Body of pancreas (tissue), 4 donors: ENCODE measurements at regions not wholly inside any gene's neighbourhood (a gene's known extent, or its start where the extent isn't known, plus 50 kb on each side); places are given as distances from the start of the nearest gene placed in this dataset.

ENCODE experiments used
- ATAC-seq: fragments of 150-250 bp; one replicate; pipeline ENCODE4 v1.9.1; 2016
- DNase-seq, 4 donors: peaks; one replicate each; pipeline ENCODE4 v3.0.0-alpha.2; 2019
- H3K27ac ChIP-seq, 4 donors: fragments of 200-600 bp; sonication (generic); 1 replicate in 3 of 4; 2 replicates in 1 of 4; pipeline versions ENCODE4 v1.5.1 to v1.6.1; 2016 to 2019; ENCODE audit warnings: mild to moderate bottlenecking in 1 of 4, mixed read lengths in 1 of 4, moderate library complexity in 1 of 4
- H3K27me3 ChIP-seq, 2 donors: fragments of 200-600 bp; sonication (generic); one replicate each; pipeline ENCODE4 v1.6.0; 2016; ENCODE audit warnings: mild to moderate bottlenecking in 1 of 2
- H3K36me3 ChIP-seq, 2 donors: fragments of 200-600 bp; sonication (generic); replicated peaks in 1 of 2; 2 replicates each; pipeline ENCODE4 v1.5.1; 2016; ENCODE audit warnings: low read depth in 2 of 2; ENCODE audit not compliant: insufficient read depth in 1 of 2
- H3K4me1 ChIP-seq: fragments of 200-600 bp; sonication (generic); one replicate; pipeline ENCODE4 v1.6.0; 2016
- H3K4me3 ChIP-seq, 2 donors: fragments of 200-600 bp; sonication (generic); 1 replicate in 1 of 2; 2 replicates in 1 of 2; pipeline ENCODE4 v1.5.1; 2016 to 2019
- H3K9me3 ChIP-seq, 3 donors: fragments of 200-600 bp; sonication (generic); 1 replicate in 2 of 3; 2 replicates in 1 of 3; pipeline ENCODE4 v1.5.1; 2016
- POLR2A ChIP-seq, 3 donors: fragments of 450-650 bp; IDR thresholded peaks; one replicate each; pipeline ENCODE4 v1.6.1; 2016; ENCODE audit warnings: antibody characterized with exemption in 3 of 3, mild to moderate bottlenecking in 2 of 3
- WGBS, 2 donors: methylation state at CpG; one replicate each; pipeline ENCODE4 v1.1.5; 2017; 5-methylcytosine and 5-hydroxymethylcytosine counted together
- intact Hi-C: fragments of 100-400 bp; cut with DNase I; formaldehyde crosslinking; loops from one replicate; pipeline ENCODE4 v1.15.1; 2023
- TF ChIP-seq, protein P1 (sequence below), 7 experiments: fragments of 450-650 bp in 4 of 7; fragments of 200-600 bp in 3 of 7; sonication (generic) in 3 of 7; IDR thresholded peaks; one replicate each; pipeline ENCODE4 v1.5.1; 2016 to 2019; ENCODE audit warnings: antibody characterized with exemption in 7 of 7

DNA sequence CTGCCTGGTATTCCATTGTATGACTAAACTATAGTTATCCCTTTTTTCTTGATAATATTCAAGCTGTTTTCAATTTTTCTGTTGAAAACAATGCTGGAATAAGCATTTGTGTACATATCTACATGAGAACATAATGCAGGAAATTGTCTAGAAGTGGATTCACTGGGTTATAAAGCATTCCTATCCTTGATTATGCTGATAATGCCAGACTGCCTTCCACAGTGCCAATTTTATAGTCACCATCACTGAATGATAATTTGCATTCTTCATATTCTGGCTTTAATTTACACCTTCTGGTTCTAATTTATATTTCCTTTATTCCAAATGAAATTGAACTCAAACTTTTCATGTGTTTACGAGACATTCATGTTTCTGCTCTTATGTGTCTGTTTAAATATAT is 651.0 kb upstream of the PLXNA2 start:
- 81 to 88% methylated on average over 1 of the region's 1 CpG for WGBS, 2 donors
- Histone ChIP-seq H3K27me3 (no peaks in the 10 kb centered on the region), H3K27ac (no peak overlapping the region), H3K36me3 (no peaks in the 10 kb centered on the region), H3K9me3 (no peaks in the 10 kb centered on the region), H3K4me1 (no peaks in the 10 kb centered on the region), H3K4me3 (no peak overlapping the region)
- no peak for ATAC-seq
- TF ChIP-seq, protein P1, sequence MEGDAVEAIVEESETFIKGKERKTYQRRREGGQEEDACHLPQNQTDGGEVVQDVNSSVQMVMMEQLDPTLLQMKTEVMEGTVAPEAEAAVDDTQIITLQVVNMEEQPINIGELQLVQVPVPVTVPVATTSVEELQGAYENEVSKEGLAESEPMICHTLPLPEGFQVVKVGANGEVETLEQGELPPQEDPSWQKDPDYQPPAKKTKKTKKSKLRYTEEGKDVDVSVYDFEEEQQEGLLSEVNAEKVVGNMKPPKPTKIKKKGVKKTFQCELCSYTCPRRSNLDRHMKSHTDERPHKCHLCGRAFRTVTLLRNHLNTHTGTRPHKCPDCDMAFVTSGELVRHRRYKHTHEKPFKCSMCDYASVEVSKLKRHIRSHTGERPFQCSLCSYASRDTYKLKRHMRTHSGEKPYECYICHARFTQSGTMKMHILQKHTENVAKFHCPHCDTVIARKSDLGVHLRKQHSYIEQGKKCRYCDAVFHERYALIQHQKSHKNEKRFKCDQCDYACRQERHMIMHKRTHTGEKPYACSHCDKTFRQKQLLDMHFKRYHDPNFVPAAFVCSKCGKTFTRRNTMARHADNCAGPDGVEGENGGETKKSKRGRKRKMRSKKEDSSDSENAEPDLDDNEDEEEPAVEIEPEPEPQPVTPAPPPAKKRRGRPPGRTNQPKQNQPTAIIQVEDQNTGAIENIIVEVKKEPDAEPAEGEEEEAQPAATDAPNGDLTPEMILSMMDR (IDR thresholded peaks at IDR 0.05), result no peak
- TF ChIP-seq POLR2A (IDR thresholded peaks at IDR 0.05), result no peak
- no peak for DNase-seq
- intact Hi-C loops, result no loop called here

DNA sequence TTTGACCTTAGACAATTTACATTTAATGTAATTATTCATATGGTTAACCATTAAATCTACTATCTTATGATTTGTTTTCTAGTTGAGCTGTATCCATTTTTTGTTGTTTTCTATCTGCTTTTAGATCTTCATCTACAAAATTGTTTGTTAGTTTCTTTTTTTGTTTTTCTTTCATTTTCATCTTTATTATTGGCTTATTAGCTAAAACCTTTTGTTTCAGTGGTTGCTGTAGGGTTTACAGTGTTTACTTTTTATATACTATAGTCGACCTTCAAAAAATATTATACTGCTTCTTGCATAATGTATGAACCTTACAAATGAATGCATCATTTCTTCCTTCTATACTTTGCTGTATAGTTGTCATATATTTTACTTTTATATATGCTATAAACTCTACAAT is 651.6 kb upstream of the PLXNA2 start:
- TF ChIP-seq, protein P1 (IDR thresholded peaks at IDR 0.05), result no peak
- TF ChIP-seq POLR2A (IDR thresholded peaks at IDR 0.05), result no peak
- Histone ChIP-seq H3K9me3 (no peaks in the 10 kb centered on the region), H3K4me3 (no peak overlapping the region), H3K36me3 (no peaks in the 10 kb centered on the region), H3K27ac (no peak overlapping the region), H3K27me3 (no peaks in the 10 kb centered on the region), H3K4me1 (no peaks in the 10 kb centered on the region)
- ATAC-seq, result no peak
- WGBS, 2 donors, result 47 to 58% methylated on average over 1 of the region's 1 CpG
- intact Hi-C loops, result no loop called here
- no peak for DNase-seq

DNA sequence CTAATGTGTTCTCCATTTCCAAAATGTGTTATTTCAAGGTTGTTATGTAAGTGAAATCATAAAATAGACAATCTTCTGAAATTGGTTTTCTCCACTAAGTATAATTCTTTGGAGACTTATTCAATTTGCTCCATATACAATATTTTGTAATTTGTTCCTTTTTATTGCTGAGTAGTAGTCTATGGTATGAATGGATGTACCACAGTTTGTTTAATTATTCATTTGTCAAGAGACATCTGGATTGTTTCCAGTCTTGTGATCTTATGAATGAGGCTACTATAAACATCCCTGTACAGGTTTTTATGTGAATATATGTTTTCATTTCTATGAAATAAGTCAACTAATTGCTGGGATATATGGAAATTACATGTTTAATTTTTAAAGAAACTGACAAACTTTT is 652.6 kb upstream of the PLXNA2 start:
- ATAC-seq, result no peak
- no peak for DNase-seq
- intact Hi-C loops, result no loop called here

DNA sequence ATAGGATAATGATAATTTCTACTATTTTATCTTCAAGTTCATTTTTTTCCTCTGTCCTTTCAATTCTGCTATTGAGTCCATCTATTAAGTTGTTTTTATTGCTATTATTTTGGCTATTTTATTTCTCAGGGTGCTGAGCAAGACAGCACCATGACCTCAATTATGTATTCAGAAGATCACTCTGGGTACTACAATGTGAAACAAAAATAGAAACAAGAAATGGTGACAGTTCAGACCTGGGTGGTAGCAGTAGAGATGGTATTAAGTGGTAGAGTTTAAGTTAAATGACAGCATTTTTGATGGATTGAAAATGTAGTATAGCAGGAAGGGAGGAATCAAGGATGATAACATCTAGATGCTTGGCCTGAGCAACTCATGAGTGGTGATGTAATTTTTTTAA is 655.3 kb upstream of the PLXNA2 start:
- H3K27ac ChIP-seq, result no peak overlapping the region
- H3K9me3 ChIP-seq, result no peaks in the 10 kb centered on the region
- no peak overlapping the region for H3K4me3 ChIP-seq
- intact Hi-C loops, result no loop called here
- no peaks in the 10 kb centered on the region for H3K27me3 ChIP-seq
- no peak for ATAC-seq
- no peaks in the 10 kb centered on the region for H3K4me1 ChIP-seq
- no peaks in the 10 kb centered on the region for H3K36me3 ChIP-seq
- TF ChIP-seq, protein P1 (IDR thresholded peaks at IDR 0.05), result no peak
- no peak for TF ChIP-seq POLR2A (IDR thresholded peaks at IDR 0.05)
- DNase-seq, result no peak

More for the DNA sequence above, 652.6 kb upstream of the PLXNA2 start:
- H3K4me1 ChIP-seq, result no peaks in the 10 kb centered on the region
- H3K27me3 ChIP-seq, result no peaks in the 10 kb centered on the region
- H3K9me3 ChIP-seq, result no peaks in the 10 kb centered on the region
- no peaks in the 10 kb centered on the region for H3K36me3 ChIP-seq
- H3K4me3 ChIP-seq, result no peak overlapping the region
- TF ChIP-seq, protein P1 (IDR thresholded peaks at IDR 0.05), result no peak
- TF ChIP-seq POLR2A (IDR thresholded peaks at IDR 0.05), result no peak
- no peak overlapping the region for H3K27ac ChIP-seq

DNA sequence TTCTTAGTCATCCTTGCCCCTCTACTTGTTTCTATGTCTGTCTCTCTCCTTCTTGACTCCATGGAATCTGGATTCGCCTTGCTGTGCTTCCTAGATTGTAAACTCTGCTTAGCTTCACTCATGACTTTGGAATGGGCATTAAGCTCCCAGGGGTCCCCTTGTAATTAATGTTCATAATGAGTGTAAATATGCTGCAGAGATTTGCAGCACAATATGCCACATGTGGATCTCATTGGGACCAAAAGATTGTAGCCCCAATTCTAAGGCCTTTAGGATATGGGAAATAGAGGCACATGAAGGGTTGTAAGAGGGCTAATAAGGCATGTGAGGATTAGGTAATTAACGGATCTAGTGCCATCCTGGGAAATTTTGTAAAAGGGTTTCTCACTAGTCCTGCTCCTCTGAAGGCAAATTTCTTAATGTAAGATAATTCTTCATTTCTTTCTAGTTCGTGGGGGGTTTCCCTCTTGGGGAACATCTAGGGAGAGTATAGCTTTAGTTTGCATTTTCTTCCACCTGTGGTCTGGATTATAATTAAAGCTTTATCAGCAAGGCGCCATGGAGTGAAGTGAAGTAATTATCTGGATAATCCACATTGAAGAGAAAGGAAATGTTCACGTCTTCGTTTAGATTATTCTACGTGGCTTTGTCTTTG is 659.2 kb upstream of the PLXNA2 start:
- WGBS, 2 donors, result 70 to 79% methylated on average over 7 of the region's 7 CpGs
- Histone ChIP-seq H3K36me3 (no peaks in the 10 kb centered on the region), H3K27me3 (no peaks in the 10 kb centered on the region), H3K4me3 (no peak overlapping the region), H3K4me1 (no peaks in the 10 kb centered on the region), H3K9me3 (no peaks in the 10 kb centered on the region), H3K27ac (no peak overlapping the region)
- intact Hi-C loops, result no loop called here
- ATAC-seq, result no peak
- no peak for DNase-seq
- TF ChIP-seq POLR2A (IDR thresholded peaks at IDR 0.05), result no peak
- TF ChIP-seq, protein P1 (IDR thresholded peaks at IDR 0.05), result no peak
